Esophagus squamous epithelium (tissue), 4 donors: ENCODE measurements at regions not wholly inside any gene's neighbourhood (a gene's known extent, or its start where the extent isn't known, plus 50 kb on each side); places are given as distances from the start of the nearest gene placed in this dataset.

Experiments
- POLR2A ChIP-seq, 4 donors: fragments of 450-650 bp; IDR thresholded peaks; one replicate each; pipeline ENCODE4 v1.6.1; 2017; ENCODE audit warnings: antibody characterized with exemption in 4 of 4, mild to moderate bottlenecking in 4 of 4, moderate library complexity in 3 of 4
- TF ChIP-seq, protein P1 (sequence below), 6 experiments: fragments of 450-650 bp in 4 of 6; fragments of 200-600 bp in 2 of 6; sonication (generic) in 2 of 6; IDR thresholded peaks; one replicate each; pipeline ENCODE4 v1.5.1; 2016 to 2019; ENCODE audit warnings: antibody characterized with exemption in 6 of 6, mild to moderate bottlenecking in 4 of 6, moderate library complexity in 4 of 6

DNA sequence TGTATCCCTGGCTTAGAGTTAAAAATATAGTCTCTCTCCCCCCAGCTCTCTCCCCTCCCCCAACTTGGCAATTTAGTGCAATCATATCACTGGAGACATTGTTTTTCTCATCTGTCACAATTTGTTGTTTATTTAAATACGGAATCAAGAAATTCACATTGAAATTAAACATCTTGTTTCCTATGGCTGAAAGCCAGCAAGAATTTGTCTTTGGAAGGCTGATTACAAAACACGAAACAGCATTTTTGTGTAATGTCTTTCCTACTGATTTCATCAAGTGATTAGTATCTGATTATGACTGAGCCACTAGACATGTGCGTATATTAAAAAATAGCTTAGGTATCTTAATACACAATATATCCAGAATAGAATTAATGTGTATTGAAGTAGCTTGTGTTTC, 119.7 kb downstream of the LYPLAL1 start:
- TF ChIP-seq POLR2A (IDR thresholded peaks at IDR 0.05), result no peak
- TF ChIP-seq, protein P1, sequence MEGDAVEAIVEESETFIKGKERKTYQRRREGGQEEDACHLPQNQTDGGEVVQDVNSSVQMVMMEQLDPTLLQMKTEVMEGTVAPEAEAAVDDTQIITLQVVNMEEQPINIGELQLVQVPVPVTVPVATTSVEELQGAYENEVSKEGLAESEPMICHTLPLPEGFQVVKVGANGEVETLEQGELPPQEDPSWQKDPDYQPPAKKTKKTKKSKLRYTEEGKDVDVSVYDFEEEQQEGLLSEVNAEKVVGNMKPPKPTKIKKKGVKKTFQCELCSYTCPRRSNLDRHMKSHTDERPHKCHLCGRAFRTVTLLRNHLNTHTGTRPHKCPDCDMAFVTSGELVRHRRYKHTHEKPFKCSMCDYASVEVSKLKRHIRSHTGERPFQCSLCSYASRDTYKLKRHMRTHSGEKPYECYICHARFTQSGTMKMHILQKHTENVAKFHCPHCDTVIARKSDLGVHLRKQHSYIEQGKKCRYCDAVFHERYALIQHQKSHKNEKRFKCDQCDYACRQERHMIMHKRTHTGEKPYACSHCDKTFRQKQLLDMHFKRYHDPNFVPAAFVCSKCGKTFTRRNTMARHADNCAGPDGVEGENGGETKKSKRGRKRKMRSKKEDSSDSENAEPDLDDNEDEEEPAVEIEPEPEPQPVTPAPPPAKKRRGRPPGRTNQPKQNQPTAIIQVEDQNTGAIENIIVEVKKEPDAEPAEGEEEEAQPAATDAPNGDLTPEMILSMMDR (IDR thresholded peaks at IDR 0.05), result no peak
